H9 (cell line): ENCODE measurements at regions not wholly inside any gene's neighbourhood (a gene's known extent, or its start where the extent isn't known, plus 50 kb on each side); places are given as distances from the start of the nearest gene placed in this dataset.

Experiments used
- DNase-seq: peaks from one replicate; pipeline ENCODE4 v3.0.0-alpha.2; 2017
- H2AFZ ChIP-seq: one replicate; pipeline ENCODE4 v1.6.1; 2013; ENCODE audit warnings: mild to moderate bottlenecking, low read length, control low read depth, moderate library complexity
- H2AK5ac ChIP-seq: 2 replicates; pipeline ENCODE4 v1.6.1; 2013; ENCODE audit warnings: low read length, control low read depth, mixed read lengths; ENCODE audit not compliant: insufficient read length
- H2BK120ac ChIP-seq: one replicate; pipeline ENCODE4 v1.6.1; 2013; ENCODE audit warnings: low read depth, mild to moderate bottlenecking, low read length, control low read depth, inconsistent platforms; ENCODE audit not compliant: poor library complexity, severe bottlenecking
- H2BK12ac ChIP-seq: 2 replicates; pipeline ENCODE4 v1.6.1; 2013; ENCODE audit warnings: low read length, control low read depth, mixed read lengths, low read depth; ENCODE audit not compliant: insufficient read length
- H2BK15ac ChIP-seq: 2 replicates; pipeline ENCODE4 v1.6.1; 2013; ENCODE audit warnings: low read depth, low read length, control low read depth
- H2BK20ac ChIP-seq: one replicate; pipeline ENCODE4 v1.6.1; 2013; ENCODE audit warnings: low read depth, mild to moderate bottlenecking, low read length, control low read depth, inconsistent platforms; ENCODE audit not compliant: poor library complexity, severe bottlenecking
- H2BK5ac ChIP-seq: 2 replicates; pipeline ENCODE4 v1.6.1; 2013; ENCODE audit warnings: low read length, control low read depth, mixed read lengths; ENCODE audit not compliant: insufficient read length
- H3K14ac ChIP-seq: 2 replicates; pipeline ENCODE4 v1.6.1; 2013; ENCODE audit warnings: low read length, control low read depth; ENCODE audit not compliant: insufficient read depth
- H3K18ac ChIP-seq: 2 replicates; pipeline ENCODE4 v1.6.1; 2013; ENCODE audit warnings: low read depth, mild to moderate bottlenecking, mixed read lengths, low read length, control low read depth; ENCODE audit not compliant: insufficient read length
- H3K23ac ChIP-seq: 2 replicates; pipeline ENCODE4 v1.6.1; 2013; ENCODE audit warnings: low read length, control low read depth, mixed read lengths, low read depth; ENCODE audit not compliant: insufficient read length
- H3K23me2 ChIP-seq: 2 replicates; pipeline ENCODE4 v1.6.1; 2013; ENCODE audit warnings: low read depth, mild to moderate bottlenecking, mixed read lengths, low read length, control low read depth; ENCODE audit not compliant: insufficient read length, poor library complexity, severe bottlenecking
- H3K27ac ChIP-seq: 2 replicates; pipeline ENCODE4 v1.5.1; 2013; ENCODE audit warnings: low read length, control low read depth, mixed read lengths, low read depth; ENCODE audit not compliant: insufficient read length
- H3K27me3 ChIP-seq: 2 replicates; pipeline ENCODE4 v1.6.1; 2013; ENCODE audit warnings: low read length, control low read depth, inconsistent platforms; ENCODE audit not compliant: insufficient read depth
- H3K4ac ChIP-seq: 2 replicates; pipeline ENCODE4 v1.6.1; 2013; ENCODE audit warnings: low read depth, mild to moderate bottlenecking, control low read depth, inconsistent platforms, low read length, moderate library complexity
- H3K4me1 ChIP-seq: 2 replicates; pipeline ENCODE4 v1.6.1; 2013; ENCODE audit warnings: low read length, control low read depth, inconsistent platforms; ENCODE audit not compliant: insufficient read depth
- H3K4me2 ChIP-seq: 2 replicates; pipeline ENCODE4 v1.6.1; 2013; ENCODE audit warnings: low read length, control low read depth, mixed read lengths; ENCODE audit not compliant: insufficient read length, insufficient read depth
- H3K56ac ChIP-seq: 2 replicates; pipeline ENCODE4 v1.6.1; 2013; ENCODE audit warnings: low read depth, mild to moderate bottlenecking, mixed read lengths, low read length, control low read depth; ENCODE audit not compliant: insufficient read length
- H3K79me1 ChIP-seq: 2 replicates; pipeline ENCODE4 v1.6.1; 2013; ENCODE audit warnings: low read depth, mild to moderate bottlenecking, moderate library complexity, low read length, control low read depth, inconsistent platforms; ENCODE audit not compliant: insufficient read depth, poor library complexity, severe bottlenecking
- H3K79me2 ChIP-seq: 2 replicates; pipeline ENCODE4 v1.6.1; 2013; ENCODE audit warnings: low read length, control low read depth, inconsistent platforms; ENCODE audit not compliant: insufficient read depth
- H3K9ac ChIP-seq: 2 replicates; pipeline ENCODE4 v1.6.1; 2013; ENCODE audit warnings: low read length, control low read depth, mixed read lengths; ENCODE audit not compliant: insufficient read length; ENCODE audit errors: extremely low read depth
- H3K9me3 ChIP-seq: one replicate; pipeline ENCODE4 v1.6.1; 2013; ENCODE audit warnings: low read depth, low read length, inconsistent platforms; ENCODE audit not compliant: control insufficient read depth
- H3T11ph ChIP-seq: one replicate; pipeline ENCODE4 v1.6.1; 2013; ENCODE audit warnings: mild to moderate bottlenecking, low read length, control low read depth, inconsistent platforms
- H4K20me1 ChIP-seq: one replicate; pipeline ENCODE4 v1.6.1; 2013; ENCODE audit not compliant: control insufficient read depth, insufficient read length, insufficient read depth
- H4K5ac ChIP-seq: 2 replicates; pipeline ENCODE4 v1.6.1; 2013; ENCODE audit warnings: low read depth, mild to moderate bottlenecking, mixed read lengths, low read length, control low read depth; ENCODE audit not compliant: insufficient read length
- H4K8ac ChIP-seq: replicated peaks from 2 replicates; pipeline ENCODE4 v1.6.1; 2013; ENCODE audit warnings: low read length, control low read depth, mixed read lengths, low read depth; ENCODE audit not compliant: insufficient read length
- H4K91ac ChIP-seq: 2 replicates; pipeline ENCODE4 v1.6.1; 2013; ENCODE audit warnings: low read depth, mild to moderate bottlenecking, moderate library complexity, mixed read lengths, low read length, control low read depth; ENCODE audit not compliant: insufficient read length
- H3K27ac Mint-ChIP-seq, 3 experiments: 2 replicates in 2 of 3; 3 replicates in 1 of 3; pipeline ENCODE4 v1.8.0; 2020 to 2021; ENCODE audit warnings: mixed read lengths in 3 of 3, mild to moderate bottlenecking in 1 of 3, moderate library complexity in 1 of 3
- H3K27me3 Mint-ChIP-seq: 2 replicates; pipeline ENCODE4 v1.8.0; 2021; ENCODE audit warnings: low read depth, mild to moderate bottlenecking, moderate library complexity, mixed read lengths
- H3K36me3 Mint-ChIP-seq, 3 experiments: 2 replicates in 2 of 3; 3 replicates in 1 of 3; pipeline ENCODE4 v1.8.0; 2020 to 2021; ENCODE audit warnings: low read depth in 3 of 3, mixed read lengths in 3 of 3; ENCODE audit not compliant: insufficient read depth in 1 of 3
- H3K4me1 Mint-ChIP-seq, 2 experiments: 2 replicates each; pipeline ENCODE4 v1.8.0; 2020; ENCODE audit warnings: mixed read lengths in 2 of 2
- H3K4me3 Mint-ChIP-seq, 2 experiments: 2 replicates in 1 of 2; 3 replicates in 1 of 2; pipeline ENCODE4 v1.8.0; 2020 to 2021; ENCODE audit warnings: mild to moderate bottlenecking in 2 of 2, mixed read lengths in 2 of 2, moderate library complexity in 1 of 2
- H3K9me3 Mint-ChIP-seq, 2 experiments: 2 replicates in 1 of 2; 3 replicates in 1 of 2; pipeline ENCODE4 v1.8.0; 2020; ENCODE audit warnings: mild to moderate bottlenecking in 2 of 2, mixed read lengths in 2 of 2, moderate library complexity in 1 of 2
- TF ChIP-seq, protein P1 (sequence below): fragments of 200-600 bp; sonication (generic); conservative IDR thresholded peaks from 3 replicates; pipeline ENCODE4 v1.8.0; 2021; ENCODE audit warnings: antibody characterized with exemption, mild to moderate bottlenecking

DNA sequence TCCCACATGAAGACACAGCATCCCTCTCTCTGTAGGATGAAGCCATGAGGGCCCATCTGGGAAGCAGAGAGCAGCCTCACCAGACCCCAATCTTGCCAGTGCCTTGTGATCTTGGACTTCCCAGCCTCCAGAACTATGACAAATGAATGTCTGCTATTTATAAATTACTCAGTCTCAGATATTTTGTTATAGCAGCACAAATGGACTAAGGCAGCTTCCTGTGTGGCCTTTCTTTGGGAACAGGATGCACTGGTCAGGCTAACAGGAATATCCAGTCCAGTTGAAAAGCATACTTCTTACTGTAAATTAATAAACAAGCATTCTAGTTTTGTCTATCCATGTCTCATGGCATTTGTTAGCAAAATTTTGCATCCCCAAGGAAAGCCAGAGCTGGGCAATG, 134.1 kb upstream of the ETV3 start:
- Histone ChIP-seq H3K9ac (no peak overlapping the region), H3K23ac (no peak overlapping the region), H2AFZ (no peak overlapping the region), H2BK5ac (no peak overlapping the region), H4K20me1 (no peaks in the 10 kb centered on the region), H2BK12ac (no peak overlapping the region), H3K18ac (no peak overlapping the region), H3K27me3 (peaks cover 5% of the 10 kb centered on the region; the same call in 1 of the 2 replicates), H3K14ac (no peak overlapping the region), H2AK5ac (no peak overlapping the region), H2BK120ac (no peak overlapping the region), H4K5ac (no peak overlapping the region), H3K79me2 (no peaks in the 10 kb centered on the region), H3T11ph (no peak overlapping the region), H3K27ac (no peak overlapping the region), H3K4ac (no peak overlapping the region), H2BK15ac (no peak overlapping the region), H4K91ac (no peak overlapping the region), H4K8ac (no peak overlapping the region), H3K23me2 (no peaks in the 10 kb centered on the region), H2BK20ac (no peak overlapping the region), H3K9me3 (no peaks in the 10 kb centered on the region), H3K4me1 (no peaks in the 10 kb centered on the region; the same call in 1 of the 2 replicates), H3K4me2 (no peak overlapping the region), H3K79me1 (no peaks in the 10 kb centered on the region), H3K56ac (no peak overlapping the region)
- no peaks in the 10 kb centered on the region for H3K36me3 Mint-ChIP-seq
- no peaks in the 10 kb centered on the region; a peak in 1 of 4 replicates for H3K4me1 Mint-ChIP-seq
- H3K27me3 Mint-ChIP-seq = peaks cover 18% of the 10 kb centered on the region
- DNase-seq = no peak
- TF ChIP-seq, protein P1, sequence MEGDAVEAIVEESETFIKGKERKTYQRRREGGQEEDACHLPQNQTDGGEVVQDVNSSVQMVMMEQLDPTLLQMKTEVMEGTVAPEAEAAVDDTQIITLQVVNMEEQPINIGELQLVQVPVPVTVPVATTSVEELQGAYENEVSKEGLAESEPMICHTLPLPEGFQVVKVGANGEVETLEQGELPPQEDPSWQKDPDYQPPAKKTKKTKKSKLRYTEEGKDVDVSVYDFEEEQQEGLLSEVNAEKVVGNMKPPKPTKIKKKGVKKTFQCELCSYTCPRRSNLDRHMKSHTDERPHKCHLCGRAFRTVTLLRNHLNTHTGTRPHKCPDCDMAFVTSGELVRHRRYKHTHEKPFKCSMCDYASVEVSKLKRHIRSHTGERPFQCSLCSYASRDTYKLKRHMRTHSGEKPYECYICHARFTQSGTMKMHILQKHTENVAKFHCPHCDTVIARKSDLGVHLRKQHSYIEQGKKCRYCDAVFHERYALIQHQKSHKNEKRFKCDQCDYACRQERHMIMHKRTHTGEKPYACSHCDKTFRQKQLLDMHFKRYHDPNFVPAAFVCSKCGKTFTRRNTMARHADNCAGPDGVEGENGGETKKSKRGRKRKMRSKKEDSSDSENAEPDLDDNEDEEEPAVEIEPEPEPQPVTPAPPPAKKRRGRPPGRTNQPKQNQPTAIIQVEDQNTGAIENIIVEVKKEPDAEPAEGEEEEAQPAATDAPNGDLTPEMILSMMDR = no peak
- no peaks in the 10 kb centered on the region for H3K9me3 Mint-ChIP-seq
- H3K27ac Mint-ChIP-seq = no peak overlapping the region
- no peak overlapping the region for H3K4me3 Mint-ChIP-seq
